22Rv1 (cell line): ENCODE measurements at regions not wholly inside any gene's neighbourhood (a gene's known extent, or its start where the extent isn't known, plus 50 kb on each side); places are given as distances from the start of the nearest gene placed in this dataset.

Experiments
- CTCF ChIP-seq: fragments of 450-650 bp; IDR thresholded peaks from 2 replicates; pipeline ENCODE4 v1.5.1; 2017; ENCODE audit warnings: mild to moderate bottlenecking
- ZFX ChIP-seq: fragments of 450-650 bp; IDR thresholded peaks from 2 replicates; pipeline ENCODE4 v1.6.1; 2017; ENCODE audit warnings: antibody characterized with exemption, borderline replicate concordance

- TF ChIP-seq CTCF (no peak), ZFX (no peak)
These were observed 106.4 kb downstream of the TUSC7 start for GRCh38 chr3:116815831-116816588.
